Breast epithelium (tissue), 4 donors: ENCODE measurements at regions not wholly inside any gene's neighbourhood (a gene's known extent, or its start where the extent isn't known, plus 50 kb on each side); places are given as distances from the start of the nearest gene placed in this dataset.

Source experiments
- DNase-seq, 2 donors: peaks; one replicate each; pipeline ENCODE4 v3.0.0-alpha.2; 2019; ENCODE audit warnings: low spot score in 2 of 2
- H3K27ac ChIP-seq, 2 donors: fragments of 200-600 bp; sonication (generic) in 1 of 2; one replicate each; pipeline ENCODE4 v1.5.1; 2016 to 2019; ENCODE audit warnings: mild to moderate bottlenecking in 1 of 2
- H3K27me3 ChIP-seq, 2 donors: fragments of 200-600 bp; sonication (generic) in 1 of 2; one replicate each; pipeline versions ENCODE4 v1.5.1 to v1.6.0; 2017 to 2019; ENCODE audit warnings: control low read depth in 1 of 2, mild to moderate bottlenecking in 1 of 2
- H3K36me3 ChIP-seq: fragments of 200-600 bp; one replicate; pipeline ENCODE4 v1.5.1; 2019
- H3K4me1 ChIP-seq, 2 donors: fragments of 200-600 bp; sonication (generic); one replicate each; pipeline ENCODE4 v1.5.1; 2016 to 2019; ENCODE audit warnings: control low read depth in 1 of 2
- H3K4me3 ChIP-seq, 3 donors: fragments of 200-600 bp; sonication (generic); 1 replicate in 2 of 3; 2 replicates in 1 of 3; pipeline ENCODE4 v1.5.1; 2016 to 2019; ENCODE audit warnings: mild to moderate bottlenecking in 3 of 3, moderate library complexity in 2 of 3
- H3K9me3 ChIP-seq, 2 donors: fragments of 200-600 bp; sonication (generic) in 1 of 2; one replicate each; pipeline ENCODE4 v1.5.1; 2016 to 2019; ENCODE audit warnings: control low read depth in 1 of 2
- CTCF ChIP-seq, 3 donors: fragments of 450-650 bp; IDR thresholded peaks; one replicate each; pipeline ENCODE4 v1.5.1; 2016 to 2017; ENCODE audit warnings: antibody characterized with exemption in 3 of 3, mild to moderate bottlenecking in 3 of 3, moderate library complexity in 3 of 3
- POLR2A ChIP-seq: fragments of 450-650 bp; IDR thresholded peaks from one replicate; pipeline ENCODE4 v1.6.1; 2016; ENCODE audit warnings: antibody characterized with exemption, mild to moderate bottlenecking, moderate library complexity
- POLR2AphosphoS5 ChIP-seq, 3 donors: sonication (generic); formaldehyde crosslinking; IDR thresholded peaks; one replicate each; pipeline ENCODE4 v1.6.1; 2017; ENCODE audit warnings: antibody characterized with exemption in 3 of 3
- intact Hi-C: fragments of 100-400 bp; cut with DNase I; formaldehyde crosslinking; loops from one replicate; pipeline ENCODE4 v1.15.1; 2023; ENCODE audit warnings: low total_unique reads

GRCh38 chr14:56367416-56367815 lies 212.2 kb upstream of the TMEM260 start:
- Histone ChIP-seq H3K9me3 (peaks cover 5 to 9% of the 10 kb centered on the region in 2 donors), H3K36me3 (no peaks in the 10 kb centered on the region), H3K27ac (no peak overlapping the region), H3K4me1 (no peaks in the 10 kb centered on the region), H3K4me3 (no peak overlapping the region), H3K27me3 (no peaks in the 10 kb centered on the region)
- intact Hi-C loops: no loop called here
- TF ChIP-seq CTCF (IDR thresholded peaks at IDR 0.05) (no peak), POLR2AphosphoS5 (IDR thresholded peaks at IDR 0.05) (no peak), POLR2A (no peak)
- no peak for DNase-seq

GRCh38 chr14:56371737-56372136 lies 207.9 kb upstream of the TMEM260 start:
- no peak for DNase-seq
- intact Hi-C loops: no loop called here
- no peaks in the 10 kb centered on the region for H3K4me1 ChIP-seq
- peaks cover 6 to 9% of the 10 kb centered on the region in 2 donors for H3K9me3 ChIP-seq
- no peaks in the 10 kb centered on the region for H3K36me3 ChIP-seq
- H3K27ac ChIP-seq: no peak overlapping the region
- no peak overlapping the region for H3K4me3 ChIP-seq
- no peak for TF ChIP-seq POLR2AphosphoS5 (IDR thresholded peaks at IDR 0.05)
- TF ChIP-seq POLR2A: no peak
- TF ChIP-seq CTCF (IDR thresholded peaks at IDR 0.05): no peak
- no peaks in the 10 kb centered on the region for H3K27me3 ChIP-seq

GRCh38 chr14:56374421-56374820 lies 205.2 kb upstream of the TMEM260 start:
- DNase-seq: no peak
- Histone ChIP-seq H3K4me1 (no peaks in the 10 kb centered on the region), H3K27me3 (no peaks in the 10 kb centered on the region), H3K36me3 (no peaks in the 10 kb centered on the region), H3K9me3 (peaks cover 6 to 9% of the 10 kb centered on the region in 2 donors), H3K4me3 (no peak overlapping the region), H3K27ac (no peak overlapping the region)
- intact Hi-C loops: no loop called here
- no peak for TF ChIP-seq POLR2AphosphoS5 (IDR thresholded peaks at IDR 0.05)
- no peak for TF ChIP-seq POLR2A
- no peak for TF ChIP-seq CTCF (IDR thresholded peaks at IDR 0.05)

- no peak overlapping the region for H3K4me3 ChIP-seq
- H3K27ac ChIP-seq: no peak overlapping the region
- DNase-seq: no peak
- H3K9me3 ChIP-seq: peaks cover 0 to 4% of the 10 kb centered on the region in 2 donors
- intact Hi-C loops: no loop called here
- no peak for TF ChIP-seq POLR2A
- no peaks in the 10 kb centered on the region for H3K27me3 ChIP-seq
- H3K4me1 ChIP-seq: no peaks in the 10 kb centered on the region
- H3K36me3 ChIP-seq: no peaks in the 10 kb centered on the region
Measured at GRCh38 chr14:56378046-56378445, 201.6 kb upstream of the TMEM260 start.

GRCh38 chr14:56378475-56378877 lies 201.1 kb upstream of the TMEM260 start:
- H3K36me3 ChIP-seq: no peaks in the 10 kb centered on the region
- H3K9me3 ChIP-seq: peaks cover 0 to 9% of the 10 kb centered on the region in 2 donors
- H3K27ac ChIP-seq: no peak overlapping the region
- intact Hi-C loops: no loop called here
- no peak for DNase-seq
- H3K27me3 ChIP-seq: no peaks in the 10 kb centered on the region
- TF ChIP-seq POLR2AphosphoS5 (IDR thresholded peaks at IDR 0.05): no peak
- TF ChIP-seq CTCF (IDR thresholded peaks at IDR 0.05): no peak
- TF ChIP-seq POLR2A: no peak
- H3K4me3 ChIP-seq: no peak overlapping the region
- H3K4me1 ChIP-seq: no peaks in the 10 kb centered on the region

- no peaks in the 10 kb centered on the region for H3K4me1 ChIP-seq
- no peak overlapping the region for H3K27ac ChIP-seq
- intact Hi-C loops: no loop called here
Measured at GRCh38 chr14:56379956-56380355, 199.6 kb upstream of the TMEM260 start.

More at GRCh38 chr14:56379956-56380355, 199.6 kb upstream of the TMEM260 start:
- peaks cover 0 to 10% of the 10 kb centered on the region in 2 donors for H3K9me3 ChIP-seq
- TF ChIP-seq POLR2AphosphoS5 (IDR thresholded peaks at IDR 0.05) (no peak), POLR2A (no peak), CTCF (IDR thresholded peaks at IDR 0.05) (no peak)
- no peaks in the 10 kb centered on the region for H3K27me3 ChIP-seq
- no peak for DNase-seq
- H3K4me3 ChIP-seq: no peak overlapping the region
- no peaks in the 10 kb centered on the region for H3K36me3 ChIP-seq
